ACC112 (cell line): ENCODE measurements at regions not wholly inside any gene's neighbourhood (a gene's known extent, or its start where the extent isn't known, plus 50 kb on each side); places are given as distances from the start of the nearest gene placed in this dataset.

Experiments used
- H2AFZ ChIP-seq: fragments of 200-600 bp; sonication (generic); one replicate; pipeline ENCODE4 v1.6.0; 2017; ENCODE audit warnings: antibody characterized with exemption, low read length; ENCODE audit not compliant: unreplicated experiment
- H3K27ac ChIP-seq: fragments of 200-600 bp; sonication (generic); 2 replicates; pipeline ENCODE4 v1.5.1; 2014; ENCODE audit warnings: low read depth, mild to moderate bottlenecking, antibody characterized with exemption, low read length, moderate library complexity
- H3K27me3 ChIP-seq: fragments of 200-600 bp; sonication (generic); 2 replicates; pipeline ENCODE4 v1.6.1; 2014; ENCODE audit warnings: mild to moderate bottlenecking, antibody characterized with exemption, low read length, moderate library complexity, mixed read lengths; ENCODE audit not compliant: insufficient read depth
- H3K36me3 ChIP-seq: fragments of 200-600 bp; sonication (generic); 2 replicates; pipeline ENCODE4 v1.6.1; 2016; ENCODE audit warnings: mild to moderate bottlenecking, antibody characterized with exemption, low read length, moderate library complexity, mixed read lengths; ENCODE audit not compliant: insufficient read depth
- H3K4me1 ChIP-seq: fragments of 200-600 bp; sonication (generic); one replicate; pipeline ENCODE4 v1.6.1; 2016; ENCODE audit warnings: low read length, mixed read lengths; ENCODE audit not compliant: insufficient read depth, unreplicated experiment, control insufficient read depth
- H3K4me3 ChIP-seq: fragments of 200-600 bp; sonication (generic); 2 replicates; pipeline ENCODE4 v1.5.1; 2014; ENCODE audit warnings: mild to moderate bottlenecking, low read depth, low read length
- H3K79me2 ChIP-seq: fragments of 200-600 bp; sonication (generic); one replicate; pipeline ENCODE4 v1.6.0; 2016; ENCODE audit warnings: low read length; ENCODE audit not compliant: control insufficient read depth, unreplicated experiment, insufficient read depth

DNA sequence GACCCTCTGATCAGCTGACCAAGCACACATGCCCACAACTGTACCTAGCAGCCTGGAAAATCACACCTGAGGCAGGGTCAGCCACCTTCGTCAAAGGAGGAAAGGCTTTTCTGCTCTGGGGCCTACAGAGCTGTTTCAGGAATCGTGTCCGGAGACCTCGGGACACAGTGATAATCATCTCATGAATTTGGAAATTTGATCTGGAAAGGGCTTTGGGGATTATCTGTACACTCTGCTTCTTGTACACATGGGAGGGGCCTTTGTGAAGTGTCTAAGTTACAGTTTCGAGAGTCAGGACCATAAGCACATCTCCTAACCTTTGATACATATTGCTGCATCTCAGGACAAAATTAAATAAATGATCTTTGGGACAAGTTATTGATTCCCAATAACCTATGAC, 1421.2 kb upstream of the TENM4 start:
- H3K36me3 ChIP-seq: no peaks in the 10 kb centered on the region
- H3K27me3 ChIP-seq: no peaks in the 10 kb centered on the region
- H3K27ac ChIP-seq: no peak overlapping the region
- no peak overlapping the region for H2AFZ ChIP-seq
- H3K4me3 ChIP-seq: no peak overlapping the region
- H3K79me2 ChIP-seq: no peaks in the 10 kb centered on the region
- H3K4me1 ChIP-seq: peaks cover 19% of the 10 kb centered on the region

DNA sequence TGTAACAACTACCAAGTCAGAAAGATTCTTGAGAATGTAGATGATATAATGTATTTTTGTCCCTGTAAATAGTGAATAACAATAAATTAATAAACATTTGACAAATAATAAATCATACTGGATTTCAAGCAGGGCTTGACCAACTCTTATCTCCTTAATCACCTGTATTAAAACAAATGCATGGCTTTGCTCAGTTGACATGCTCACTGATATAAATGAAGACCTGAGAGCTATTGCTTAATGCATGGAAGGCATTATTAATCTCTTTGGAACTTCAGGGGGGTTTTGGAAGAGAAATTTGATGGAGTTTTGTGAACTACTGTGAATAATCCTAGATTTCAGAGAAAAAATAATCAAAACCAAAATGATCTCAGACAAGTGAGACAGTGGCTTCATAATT, 1420.4 kb upstream of the TENM4 start:
- no peaks in the 10 kb centered on the region for H3K27me3 ChIP-seq
- no peak overlapping the region for H3K27ac ChIP-seq
- H3K4me1 ChIP-seq: peaks cover 28% of the 10 kb centered on the region
- no peaks in the 10 kb centered on the region for H3K36me3 ChIP-seq
- H3K4me3 ChIP-seq: no peak overlapping the region
- no peak overlapping the region for H2AFZ ChIP-seq
- no peaks in the 10 kb centered on the region for H3K79me2 ChIP-seq

DNA sequence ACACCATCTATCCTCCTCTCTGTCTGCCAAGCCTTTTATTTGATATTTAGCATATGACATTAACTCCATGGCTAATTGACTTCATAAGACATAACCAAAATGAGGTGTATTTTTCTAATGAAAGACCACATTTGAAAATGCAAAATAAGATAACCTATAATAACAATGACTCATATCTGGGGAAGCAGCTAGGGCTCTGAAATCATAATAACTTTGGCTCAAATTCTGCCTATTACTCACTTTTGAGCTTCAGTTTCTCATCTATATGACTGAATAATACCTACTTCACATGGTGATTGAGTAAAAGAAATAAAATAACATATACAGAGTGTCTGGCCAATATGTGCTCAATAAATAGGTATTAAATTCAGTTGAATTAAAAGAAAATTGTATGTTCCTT, 1419.8 kb upstream of the TENM4 start:
- Histone ChIP-seq H3K4me3 (no peak overlapping the region), H2AFZ (no peak overlapping the region), H3K36me3 (no peaks in the 10 kb centered on the region), H3K79me2 (no peaks in the 10 kb centered on the region), H3K27ac (no peak overlapping the region), H3K27me3 (no peaks in the 10 kb centered on the region), H3K4me1 (peaks cover 33% of the 10 kb centered on the region)

DNA sequence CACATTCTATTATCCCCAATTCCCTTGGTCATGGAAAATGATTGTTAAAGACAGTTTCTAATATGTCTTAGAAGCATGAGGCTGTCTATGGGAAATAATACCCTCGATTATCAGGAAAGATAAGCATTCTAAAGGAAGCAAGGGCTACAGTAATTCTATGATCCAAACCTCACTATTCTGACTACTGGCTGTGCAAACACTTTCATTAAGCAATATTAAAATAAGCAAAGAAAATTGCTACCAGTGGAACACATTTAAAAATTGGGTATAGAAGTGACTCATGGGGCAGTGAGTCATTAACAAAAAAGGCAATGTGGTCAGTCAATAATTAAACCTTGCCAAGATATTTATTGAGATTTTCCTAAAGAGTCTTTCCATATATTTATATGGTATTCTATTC, 1415.2 kb upstream of the TENM4 start:
- no peak overlapping the region for H2AFZ ChIP-seq
- no peaks in the 10 kb centered on the region for H3K36me3 ChIP-seq
- peaks cover 28% of the 10 kb centered on the region for H3K4me1 ChIP-seq
- no peaks in the 10 kb centered on the region for H3K27me3 ChIP-seq
- no peaks in the 10 kb centered on the region for H3K79me2 ChIP-seq
- no peak overlapping the region for H3K27ac ChIP-seq
- H3K4me3 ChIP-seq: no peak overlapping the region

DNA sequence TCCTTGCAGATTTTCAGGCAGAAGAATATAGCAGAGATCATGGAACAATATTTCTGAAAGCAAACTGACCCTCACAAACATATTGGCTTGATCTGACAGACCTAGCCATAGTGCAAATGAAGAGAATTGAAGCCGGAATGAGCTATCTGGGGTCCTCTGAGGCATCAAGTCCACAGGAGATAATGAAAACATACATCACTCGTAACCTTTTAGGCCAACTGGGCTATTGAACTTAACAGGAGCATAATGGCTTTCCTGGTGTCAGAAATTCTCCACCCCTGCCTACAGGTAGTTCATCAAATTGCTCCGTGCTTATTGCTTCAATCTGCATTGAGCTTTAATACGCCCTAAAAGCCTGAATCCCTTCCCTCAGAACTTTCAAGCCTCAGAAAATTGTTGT, 1414.6 kb upstream of the TENM4 start:
- no peaks in the 10 kb centered on the region for H3K27me3 ChIP-seq

DNA sequence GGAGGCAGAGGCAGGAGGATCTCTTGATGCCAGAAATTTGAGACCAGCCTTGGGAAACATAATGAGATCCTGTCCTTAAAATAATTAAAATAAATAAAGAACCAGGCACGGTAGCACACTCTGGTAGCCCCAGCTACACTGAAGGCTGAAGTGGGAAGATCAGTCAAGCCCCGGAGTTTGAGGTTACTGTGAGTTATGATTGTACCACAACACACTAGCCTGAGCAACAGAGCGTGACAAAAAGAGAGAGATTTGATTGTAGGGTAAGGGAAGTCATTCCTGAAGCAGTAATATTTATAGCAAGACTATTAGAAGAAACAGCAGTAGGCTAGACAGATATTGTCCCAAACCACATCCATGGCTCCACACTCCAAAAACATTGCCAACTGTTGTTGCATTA, 1408.4 kb upstream of the TENM4 start:
- no peaks in the 10 kb centered on the region for H3K4me1 ChIP-seq
- H3K36me3 ChIP-seq: no peaks in the 10 kb centered on the region
- H3K27me3 ChIP-seq: no peaks in the 10 kb centered on the region
- no peaks in the 10 kb centered on the region for H3K79me2 ChIP-seq
- H3K4me3 ChIP-seq: no peak overlapping the region
- no peak overlapping the region for H3K27ac ChIP-seq
- no peak overlapping the region for H2AFZ ChIP-seq

More for the DNA sequence above, 1414.6 kb upstream of the TENM4 start:
- Histone ChIP-seq H3K4me1 (peaks cover 24% of the 10 kb centered on the region), H3K79me2 (no peaks in the 10 kb centered on the region), H3K36me3 (no peaks in the 10 kb centered on the region), H3K27ac (no peak overlapping the region), H2AFZ (no peak overlapping the region), H3K4me3 (no peak overlapping the region)

DNA sequence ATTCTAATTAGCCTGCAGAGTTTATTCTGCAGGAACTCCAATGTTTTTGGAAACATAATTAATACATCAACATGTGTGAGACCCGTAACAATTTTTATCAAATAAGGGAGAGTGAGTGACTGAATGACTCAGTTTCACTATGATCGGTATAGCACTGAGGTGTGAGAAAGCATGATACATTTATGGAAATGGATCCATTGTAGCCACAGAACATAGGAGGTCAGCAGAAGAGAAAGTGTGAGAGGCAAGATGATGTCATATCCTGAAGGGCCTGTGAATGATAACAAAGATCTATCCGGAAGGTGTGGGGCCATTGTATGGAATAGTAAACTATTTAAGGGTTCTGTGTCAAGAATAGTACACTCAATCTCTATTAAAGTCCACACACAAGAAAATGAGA, 1406.1 kb upstream of the TENM4 start:
- H3K4me1 ChIP-seq: peaks cover 16% of the 10 kb centered on the region
- no peaks in the 10 kb centered on the region for H3K27me3 ChIP-seq
- no peaks in the 10 kb centered on the region for H3K79me2 ChIP-seq
- no peak overlapping the region for H3K27ac ChIP-seq
- no peaks in the 10 kb centered on the region for H3K36me3 ChIP-seq
- no peak overlapping the region for H3K4me3 ChIP-seq
- H2AFZ ChIP-seq: no peak overlapping the region

DNA sequence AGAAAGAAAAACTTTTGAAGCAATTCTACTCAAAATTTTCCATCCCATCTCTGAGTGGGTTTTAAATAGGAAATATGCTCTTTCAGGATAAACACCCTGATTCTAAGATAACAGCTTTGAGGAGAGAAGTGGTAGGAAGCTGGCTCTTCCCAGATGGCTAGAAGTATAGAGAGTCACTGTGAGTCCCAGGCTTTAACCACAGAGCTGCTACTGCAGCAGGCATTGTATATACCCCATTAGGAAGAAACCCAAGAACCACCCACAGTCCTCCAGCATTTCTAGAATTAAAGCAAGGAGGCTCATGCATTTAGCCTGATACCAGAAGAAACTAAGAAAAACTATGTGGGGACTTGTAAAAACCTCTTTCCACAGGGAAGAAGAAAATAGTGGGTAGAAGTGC, 1405.6 kb upstream of the TENM4 start:
- Histone ChIP-seq H3K36me3 (no peaks in the 10 kb centered on the region), H3K79me2 (no peaks in the 10 kb centered on the region), H2AFZ (no peak overlapping the region), H3K4me1 (peaks cover 19% of the 10 kb centered on the region), H3K27ac (no peak overlapping the region), H3K4me3 (no peak overlapping the region), H3K27me3 (no peaks in the 10 kb centered on the region)

DNA sequence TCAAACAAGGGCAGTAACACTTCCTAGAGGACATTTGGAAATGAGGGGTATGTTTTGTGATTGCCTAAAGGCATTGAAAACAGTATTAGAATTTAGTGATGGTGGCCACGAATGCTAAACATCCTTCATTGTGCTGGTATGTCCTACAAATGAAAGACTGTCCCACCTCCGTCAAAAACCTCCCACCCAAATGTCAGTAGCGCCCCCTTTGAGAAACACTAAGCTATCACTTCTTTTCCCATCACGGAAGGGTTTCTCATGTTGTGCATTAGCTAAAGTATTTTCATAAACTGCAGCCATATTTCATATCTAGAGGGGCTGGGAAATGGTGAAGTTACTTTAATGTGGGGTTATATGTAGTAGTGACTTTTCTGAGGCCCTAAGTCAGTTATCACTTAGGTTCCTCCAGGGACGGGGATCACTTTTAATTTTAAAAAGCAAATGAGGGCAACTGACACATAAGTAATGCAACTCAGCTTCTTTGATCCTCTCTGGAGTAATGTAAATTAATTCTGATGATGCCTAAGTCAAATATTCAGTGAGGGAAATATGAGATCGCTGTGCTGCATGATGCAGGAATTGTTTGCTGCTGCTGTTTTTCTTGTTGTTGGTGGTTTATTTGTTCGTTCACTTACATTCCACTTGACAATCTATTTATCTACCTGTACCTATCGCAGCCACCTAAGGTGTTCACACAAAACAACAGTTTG, 1403.4 kb upstream of the TENM4 start:
- no peaks in the 10 kb centered on the region for H3K79me2 ChIP-seq
- H3K36me3 ChIP-seq: no peaks in the 10 kb centered on the region
- no peak overlapping the region for H3K27ac ChIP-seq
- H2AFZ ChIP-seq: no peak overlapping the region
- no peaks in the 10 kb centered on the region for H3K27me3 ChIP-seq
- peaks cover 20% of the 10 kb centered on the region for H3K4me1 ChIP-seq
- H3K4me3 ChIP-seq: no peak overlapping the region

DNA sequence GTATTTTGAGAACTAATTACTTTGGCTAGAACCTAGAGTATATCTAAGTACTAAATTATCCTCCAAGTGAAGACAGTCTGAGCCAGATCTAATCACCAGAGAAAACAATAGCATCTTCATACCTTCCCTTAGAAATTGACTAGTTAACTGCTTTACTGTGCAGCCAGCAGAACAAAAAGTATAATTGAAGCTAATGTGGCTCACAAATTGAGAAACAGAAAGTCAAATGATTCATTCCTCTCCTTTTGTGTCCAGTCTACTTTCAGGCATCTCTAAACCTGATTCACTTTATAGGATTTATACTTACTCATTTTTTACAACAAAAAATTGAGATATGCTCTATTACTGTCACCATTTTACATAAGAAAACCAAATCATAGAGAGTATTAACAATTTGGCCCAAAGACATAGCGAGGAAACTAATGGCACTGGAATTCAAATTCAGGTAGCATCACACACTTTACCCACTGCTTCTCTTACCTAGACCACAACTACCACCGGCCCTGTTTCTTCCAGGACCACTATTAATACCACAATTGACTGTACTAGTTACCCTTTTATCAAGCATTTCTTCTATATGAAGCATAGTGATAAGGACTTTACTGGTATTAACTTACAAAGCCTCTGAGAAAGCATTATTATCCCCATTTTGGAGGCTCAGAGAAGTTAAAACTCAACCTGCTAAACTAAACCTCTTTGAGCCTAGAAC, 1402.6 kb upstream of the TENM4 start:
- Histone ChIP-seq H3K36me3 (no peaks in the 10 kb centered on the region), H3K4me1 (peaks cover 20% of the 10 kb centered on the region), H3K4me3 (no peak overlapping the region), H3K27me3 (no peaks in the 10 kb centered on the region), H2AFZ (no peak overlapping the region), H3K79me2 (no peaks in the 10 kb centered on the region), H3K27ac (no peak overlapping the region)

DNA sequence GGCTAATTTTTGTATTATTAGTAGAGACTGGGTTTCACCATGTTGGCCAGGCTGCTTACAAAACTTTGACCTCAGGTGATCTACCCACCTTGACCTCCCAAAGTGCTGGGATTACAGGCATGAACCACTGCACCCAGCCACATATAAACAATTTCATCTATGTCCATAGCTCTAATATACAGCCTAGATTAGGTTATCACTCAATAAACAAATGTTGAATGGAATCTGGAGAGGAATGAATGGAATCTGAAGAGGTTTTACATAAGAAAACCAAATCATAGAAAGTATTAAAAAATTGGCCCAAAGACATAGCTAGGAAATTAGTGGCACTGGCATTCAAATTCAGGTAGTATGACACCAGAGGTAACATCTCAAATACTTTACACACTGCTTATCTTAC, 1401.4 kb upstream of the TENM4 start:
- no peak overlapping the region for H2AFZ ChIP-seq
- H3K4me1 ChIP-seq: peaks cover 20% of the 10 kb centered on the region
- H3K36me3 ChIP-seq: no peaks in the 10 kb centered on the region
- no peak overlapping the region for H3K4me3 ChIP-seq
- no peaks in the 10 kb centered on the region for H3K27me3 ChIP-seq
- no peak overlapping the region for H3K27ac ChIP-seq
- no peaks in the 10 kb centered on the region for H3K79me2 ChIP-seq
